NCI-H510A treated with DMSO at 0.1 percent for 48 hours (cell line): ENCODE measurements at regions not wholly inside any gene's neighbourhood (a gene's known extent, or its start where the extent isn't known, plus 50 kb on each side); places are given as distances from the start of the nearest gene placed in this dataset.
"Not testable (repeated sequence)": the region's sequence is repeated elsewhere in the genome, so short reads cannot be mapped to it uniquely, and the experiment has no call there.

Source experiments
- DNase-seq: peaks from one replicate; lab custom pipeline; 2025; lab: John Stamatoyannopoulos, UW

DNA sequence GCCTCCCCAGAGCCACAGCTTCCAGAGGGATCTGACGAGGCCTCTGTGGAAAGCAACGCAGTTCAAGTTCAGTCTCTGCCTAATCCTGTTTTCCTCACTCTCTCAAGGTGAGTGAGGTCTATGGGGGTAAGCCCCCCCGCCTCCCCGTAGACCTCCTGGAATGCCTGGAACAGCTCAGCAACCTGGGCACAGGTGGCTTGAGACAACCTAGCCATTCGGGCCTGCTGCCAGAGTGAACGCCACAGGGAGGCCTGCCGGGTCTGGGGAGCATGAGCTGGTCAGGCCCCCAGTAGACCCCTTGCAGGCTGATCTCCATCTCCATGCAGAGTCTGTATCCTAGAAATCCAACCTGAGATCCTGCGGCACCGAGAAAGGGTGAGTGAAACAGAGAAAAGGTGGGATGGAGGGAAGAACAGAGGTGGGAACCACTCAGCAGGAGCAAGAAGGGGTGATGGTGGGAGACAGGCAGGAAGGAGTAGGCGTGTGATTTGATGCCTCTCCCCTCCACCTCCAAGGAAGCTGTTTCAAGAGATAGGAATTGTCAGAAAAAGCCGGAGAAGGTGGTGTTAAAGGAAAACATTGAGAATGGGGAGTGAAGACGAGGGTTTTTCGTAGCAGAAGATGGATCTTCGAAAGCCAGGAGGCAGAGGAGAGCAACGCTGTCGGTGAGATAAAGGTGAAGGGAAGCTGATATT is 123.1 kb upstream of the PRMT8 start:
- DNase-seq, result no peak

GRCh38 chr12:3371018-3371417 is 120.0 kb upstream of the PRMT8 start:
- peak; percentile 97 for DNase-seq

DNA sequence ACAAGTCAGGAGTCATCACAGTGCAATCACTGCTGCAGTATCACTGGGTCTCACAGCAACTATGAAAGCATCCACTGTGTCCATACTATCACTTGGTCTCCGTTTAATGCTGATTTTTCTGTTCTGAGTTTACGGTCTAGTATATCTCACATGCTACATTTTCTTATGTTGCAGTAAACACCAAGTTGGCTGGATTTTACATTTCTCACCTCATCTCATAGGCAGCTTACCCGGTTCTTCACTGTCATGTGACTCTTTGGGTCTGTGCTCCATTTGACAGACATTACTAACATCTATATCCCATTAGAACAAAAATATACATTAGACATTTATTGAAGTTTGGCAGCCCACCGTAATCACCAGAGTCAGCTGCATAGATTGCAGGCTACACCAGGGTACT is 115.7 kb upstream of the PRMT8 start:
- no peak for DNase-seq

DNA sequence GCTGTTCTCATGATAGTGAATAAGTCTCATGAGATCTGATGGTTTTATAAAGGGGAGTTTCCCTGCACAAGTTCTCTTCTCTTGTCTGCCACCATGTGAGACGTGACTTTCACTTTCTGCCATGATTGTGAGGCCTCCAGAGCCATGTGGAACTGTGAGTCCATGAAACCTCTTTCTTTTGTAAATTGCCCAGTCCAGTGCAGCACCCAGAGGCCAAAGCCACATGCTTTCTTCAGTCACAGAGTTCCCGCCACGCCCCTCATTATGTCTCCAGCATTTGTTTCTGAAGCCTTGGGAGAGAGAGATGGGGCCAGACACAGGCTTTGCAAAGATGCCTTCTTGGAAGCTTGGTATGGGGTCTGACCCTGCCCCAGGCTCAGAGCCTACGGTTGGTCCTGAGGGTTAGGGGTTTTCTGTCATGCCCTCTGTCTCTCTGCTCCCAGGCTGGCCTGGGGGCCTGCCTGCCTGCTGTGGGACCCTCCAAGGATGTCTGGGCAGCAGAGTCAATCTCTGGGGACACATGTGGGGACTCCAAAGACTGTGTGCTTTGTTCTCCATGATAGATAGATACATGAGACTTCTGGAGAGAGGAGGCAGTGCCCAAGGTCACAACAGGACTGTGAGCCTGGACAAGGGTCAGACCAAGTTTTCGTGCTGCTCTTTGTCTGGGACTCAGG is 114.1 kb upstream of the PRMT8 start:
- DNase-seq, result no peak

- DNase-seq, result no peak
These were observed 112.3 kb upstream of the PRMT8 start for GRCh38 chr12:3378655-3379054.

- no peak for DNase-seq
These were observed 111.9 kb upstream of the PRMT8 start for GRCh38 chr12:3379079-3379478.

GRCh38 chr12:3380200-3381043 is 110.6 kb upstream of the PRMT8 start:
- DNase-seq, result no peak

GRCh38 chr12:3381059-3382047 is 109.7 kb upstream of the PRMT8 start:
- DNase-seq, result no peak

- no peak for DNase-seq
These were observed 101.0 kb upstream of the PRMT8 start for GRCh38 chr12:3389986-3390385.

DNA sequence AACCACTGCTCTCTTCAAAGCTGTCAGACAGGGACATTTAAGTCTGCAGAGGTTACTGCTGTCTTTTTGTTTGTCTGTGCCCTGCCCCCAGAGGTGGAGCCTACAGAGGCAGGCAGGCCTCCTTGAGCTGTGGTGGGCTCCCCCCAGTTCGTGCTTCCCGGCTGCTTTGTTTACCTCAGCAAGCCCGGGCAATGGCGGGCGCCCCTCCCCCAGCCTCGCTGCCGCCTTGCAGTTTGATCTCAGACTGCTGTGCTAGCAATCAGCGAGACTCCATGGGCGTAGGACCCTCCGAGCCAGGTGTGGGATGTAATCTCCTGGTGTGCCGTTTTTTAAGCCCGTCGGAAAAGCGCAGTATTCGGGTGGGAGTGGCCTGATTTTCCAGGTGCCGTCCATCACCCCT is 93.4 kb upstream of the PRMT8 start:
- not testable (repeated sequence) for DNase-seq

DNA sequence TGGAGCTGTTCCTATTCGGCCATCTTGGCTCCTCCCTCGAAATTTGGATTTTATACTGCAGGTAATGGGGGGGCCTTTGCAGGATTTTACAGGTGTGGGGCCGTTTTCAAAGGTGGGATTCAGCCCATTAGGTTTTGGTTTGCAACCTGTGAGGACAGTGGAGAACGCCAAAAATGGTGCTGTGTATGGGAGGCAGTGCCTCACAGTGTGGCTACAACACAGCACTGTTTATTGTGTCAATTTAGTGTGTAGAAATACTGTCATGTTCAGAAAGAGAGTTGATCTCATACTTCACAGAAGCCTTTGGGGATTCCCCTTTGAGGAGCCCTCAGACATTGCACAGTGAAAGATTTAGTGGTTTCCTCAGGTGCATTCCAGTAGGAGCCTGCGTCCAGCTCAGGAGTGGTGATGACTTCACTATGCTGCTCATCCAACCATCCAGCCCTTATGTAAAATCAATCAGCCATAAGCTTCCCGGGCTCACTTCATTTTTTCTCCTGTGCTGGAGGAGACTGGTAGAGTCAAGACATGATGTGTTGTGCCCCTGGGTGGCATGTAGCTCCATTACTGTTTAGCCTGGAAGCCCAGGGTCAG is 92.7 kb upstream of the PRMT8 start:
- DNase-seq, result no peak

DNA sequence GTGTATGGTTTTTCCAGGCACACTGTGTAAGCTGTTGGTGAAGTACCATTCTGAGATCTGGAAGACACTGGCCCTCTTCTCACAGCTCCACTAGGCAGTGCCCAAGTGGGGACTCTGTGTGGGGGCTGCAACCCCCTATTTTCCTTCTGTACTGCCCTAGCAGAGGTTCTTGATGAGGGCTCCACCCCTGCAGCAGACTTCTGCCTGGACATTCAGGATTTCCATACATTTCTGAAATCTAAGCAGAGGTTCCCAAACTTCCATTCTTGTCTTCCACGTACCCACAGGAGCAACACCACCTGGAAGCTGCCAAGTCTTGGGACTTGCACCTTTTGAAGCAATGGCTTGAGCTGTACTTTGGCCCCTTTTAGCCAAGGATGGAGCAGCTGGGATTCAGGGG is 85.2 kb upstream of the PRMT8 start:
- DNase-seq, result no peak

GRCh38 chr12:3407723-3408122 is 83.3 kb upstream of the PRMT8 start:
- no peak for DNase-seq

DNA sequence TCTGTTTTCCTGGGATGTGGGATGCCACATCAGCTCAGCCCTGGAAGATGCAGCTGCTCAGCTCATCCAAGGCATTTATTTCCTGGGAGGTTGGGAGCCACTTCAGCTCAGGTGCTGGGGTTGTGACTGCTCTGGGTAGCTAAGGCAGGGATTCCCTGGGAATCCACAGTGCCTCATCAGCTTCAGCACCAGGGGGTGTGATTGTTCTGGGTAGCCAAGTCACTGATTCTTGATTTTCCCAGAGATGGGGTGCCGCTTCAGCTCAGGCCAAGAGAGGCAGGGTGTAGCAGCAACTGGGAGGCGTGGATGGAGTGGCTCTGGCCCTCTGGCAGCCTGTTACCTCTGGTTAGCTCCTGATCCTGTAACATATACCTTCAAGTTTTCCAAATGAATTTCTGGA is 81.3 kb upstream of the PRMT8 start:
- DNase-seq, result no peak

GRCh38 chr12:3416159-3416558 is 74.8 kb upstream of the PRMT8 start:
- DNase-seq, result no peak

DNA sequence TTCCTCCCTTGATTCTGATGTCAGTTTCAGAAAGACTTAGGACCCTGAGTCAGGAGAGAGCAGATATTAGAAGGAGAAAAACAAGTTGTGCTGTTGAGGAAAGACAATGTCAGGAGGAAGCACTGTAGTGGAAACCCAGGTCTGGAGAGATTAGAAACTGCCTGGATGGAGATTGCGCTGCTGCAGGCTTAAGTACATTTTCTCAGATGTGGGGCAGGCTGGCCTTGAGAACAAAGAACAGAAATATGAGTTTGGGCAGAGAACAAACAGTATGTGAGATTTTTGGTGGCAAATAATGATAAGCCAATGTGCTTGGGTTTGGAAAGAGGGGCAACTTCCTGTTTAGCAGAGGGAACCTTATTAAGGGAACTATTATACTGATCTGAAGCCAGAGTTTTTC is 74.3 kb upstream of the PRMT8 start:
- no peak for DNase-seq

- DNase-seq, result no peak
These were observed 73.9 kb upstream of the PRMT8 start for GRCh38 chr12:3417113-3417512.

DNA sequence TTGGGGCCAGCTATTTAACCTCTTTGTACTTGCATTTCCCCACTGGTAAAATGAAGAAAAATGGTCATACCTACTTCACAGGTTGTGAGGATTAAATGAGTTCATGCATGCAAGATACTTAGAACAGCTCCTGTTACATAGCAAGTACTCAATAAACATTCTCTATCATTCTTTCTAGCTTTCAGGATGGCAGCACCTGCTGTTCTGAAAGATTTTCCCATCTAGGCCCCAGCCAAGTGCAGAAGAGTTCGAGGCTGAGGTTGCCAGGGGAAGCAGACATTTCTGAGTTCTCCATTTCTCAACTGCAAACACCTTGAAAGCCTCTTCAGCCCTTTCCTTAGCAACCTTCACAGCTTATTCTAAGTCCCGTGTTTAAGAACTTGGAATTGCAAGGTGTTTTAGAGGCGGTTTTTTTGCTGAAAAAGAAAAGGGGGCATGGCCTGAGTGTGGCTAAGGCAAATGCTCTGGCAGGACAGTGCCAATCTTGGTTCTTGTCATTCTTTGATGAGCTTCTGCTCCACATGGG is 73.0 kb upstream of the PRMT8 start:
- DNase-seq, result no peak

DNA sequence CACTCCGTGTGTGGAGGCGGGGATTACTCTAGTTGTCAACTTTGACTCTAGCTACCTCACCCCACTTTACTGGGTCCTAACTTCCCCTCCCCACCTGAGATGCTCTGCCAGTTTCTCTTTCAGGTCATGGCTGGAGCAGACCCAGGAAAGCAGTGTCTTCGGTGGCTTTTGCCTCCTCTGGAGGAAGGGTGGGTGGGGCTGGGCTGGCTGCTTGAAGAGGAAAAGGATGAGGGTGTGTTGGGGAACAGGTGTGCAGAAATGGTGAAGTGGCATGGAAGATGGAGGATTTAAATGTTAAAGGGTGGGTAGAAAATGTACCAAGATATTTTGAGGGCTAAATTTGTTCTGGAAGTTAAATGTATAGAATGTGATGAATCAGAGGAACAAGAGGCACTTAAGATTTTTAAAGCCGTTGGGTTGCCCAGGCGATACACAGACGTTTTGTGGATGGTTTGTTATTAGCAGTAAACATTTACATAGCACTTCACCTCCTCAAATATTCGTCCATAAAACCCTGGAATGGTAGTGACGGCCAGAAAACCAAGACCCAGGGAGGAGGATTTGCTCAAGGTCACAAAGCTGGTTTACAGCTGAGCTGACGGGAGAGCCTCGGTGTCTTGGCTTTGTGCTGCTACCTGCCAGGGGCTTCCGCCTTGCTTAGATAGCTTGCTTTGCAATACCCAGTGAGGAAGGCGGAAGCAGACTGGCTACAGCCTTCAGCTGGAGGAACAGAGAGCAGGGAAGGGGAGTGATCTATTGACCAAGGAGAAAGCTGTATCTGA is 72.2 kb upstream of the PRMT8 start:
- peak; percentile 78 for DNase-seq

GRCh38 chr12:3419558-3419957 is 71.4 kb upstream of the PRMT8 start:
- DNase-seq, result no peak
